ENCODE measurements at regions not wholly inside any gene's neighbourhood (a gene's known extent, or its start where the extent isn't known, plus 50 kb on each side); places are given as distances from the start of the nearest gene placed in this dataset.

DNA sequence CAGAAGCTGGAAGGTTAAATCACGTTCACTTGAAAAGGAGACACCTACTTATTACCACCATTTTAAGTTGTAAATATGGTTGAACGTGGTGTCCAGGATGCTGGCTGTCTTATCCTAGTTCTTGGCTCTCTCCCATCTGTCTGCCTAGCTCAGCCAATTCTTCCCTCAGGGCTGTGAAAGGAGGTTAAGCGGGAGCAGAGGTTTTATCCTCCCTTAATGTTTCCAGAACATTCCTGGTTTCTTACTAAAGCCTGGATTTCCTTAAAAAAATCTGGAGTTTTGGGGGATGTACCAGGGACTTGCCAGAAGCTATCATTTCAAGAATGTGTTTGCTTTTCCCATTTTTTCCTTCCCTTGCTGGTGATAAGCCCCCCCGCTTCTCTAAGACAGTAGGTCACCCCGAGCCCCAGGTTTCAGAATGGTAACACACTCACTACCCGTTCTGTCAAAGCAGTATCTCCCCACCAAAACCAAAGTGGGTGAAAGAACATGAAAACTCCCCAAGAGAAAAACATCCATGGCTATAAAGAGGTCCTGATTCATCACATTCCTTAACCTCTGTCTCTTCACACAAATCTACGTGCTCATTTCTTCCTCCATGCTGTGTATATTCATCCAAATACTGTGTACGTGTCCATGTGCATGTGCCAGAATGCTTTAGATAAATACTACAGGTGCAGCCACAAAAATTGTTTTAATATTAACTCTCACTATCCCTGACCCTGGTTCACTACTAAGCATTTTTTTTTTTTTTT, 114.7 kb downstream of the MAP3K21 start:
- H3K4me2 ChIP-seq (ENCODE audit: insufficient read depth, low read length), result no peak overlapping the region
- no peaks in the 10 kb centered on the region for H3K27me3 ChIP-seq (ENCODE audit: insufficient read depth, low read length, poor library complexity)
- H3K9me3 ChIP-seq (ENCODE audit: insufficient read depth, low read length, severe bottlenecking), result no peaks in the 10 kb centered on the region
- no peaks in the 10 kb centered on the region for H4K20me1 ChIP-seq (ENCODE audit: insufficient read depth, low read length)
- H3K36me3 ChIP-seq (ENCODE audit: insufficient read depth, low read length), result no peaks in the 10 kb centered on the region
- DNase-seq (no peak), ATAC-seq (ENCODE audit: insufficient read depth, low read depth) (no peak)
- no peak overlapping the region for H3K4me3 ChIP-seq (ENCODE audit: low read depth in 1 of 2, low read length in 2 of 2)
- H3K4me1 ChIP-seq (ENCODE audit: insufficient read depth, low read length), result no peaks in the 10 kb centered on the region
- H3K27ac ChIP-seq (ENCODE audit: low read length), result no peak overlapping the region
- no peak for TF ChIP-seq CTCF (IDR thresholded peaks at IDR 0.05; ENCODE audit: borderline replicate concordance, extremely low read depth, low read length, poor library complexity, severe bottlenecking)
- no peak for TF ChIP-seq EZH2 (IDR thresholded peaks at IDR 0.05; ENCODE audit: borderline replicate concordance, low read depth, low read length, severe bottlenecking)
- H2AFZ ChIP-seq (ENCODE audit: low read depth, low read length), result no peak overlapping the region
- no peaks in the 10 kb centered on the region for H3K79me2 ChIP-seq (ENCODE audit: insufficient read depth, low read length)
- no peak overlapping the region for H3K9ac ChIP-seq (ENCODE audit: low read depth, low read length)

- Histone ChIP-seq H3K9ac (ENCODE audit: low read depth, low read length) (no peak overlapping the region), H3K27ac (ENCODE audit: low read length) (no peak overlapping the region), H3K9me3 (ENCODE audit: insufficient read depth, low read length, severe bottlenecking) (no peaks in the 10 kb centered on the region), H4K20me1 (ENCODE audit: insufficient read depth, low read length) (no peaks in the 10 kb centered on the region), H3K4me2 (ENCODE audit: insufficient read depth, low read length) (no peak overlapping the region), H3K4me3 (ENCODE audit: low read depth in 1 of 2, low read length in 2 of 2) (no peak overlapping the region), H3K36me3 (ENCODE audit: insufficient read depth, low read length) (no peaks in the 10 kb centered on the region), H3K27me3 (ENCODE audit: insufficient read depth, low read length, poor library complexity) (no peaks in the 10 kb centered on the region), H3K4me1 (ENCODE audit: insufficient read depth, low read length) (no peaks in the 10 kb centered on the region), H3K79me2 (ENCODE audit: insufficient read depth, low read length) (no peaks in the 10 kb centered on the region), H2AFZ (ENCODE audit: low read depth, low read length) (no peak overlapping the region)
- TF ChIP-seq EZH2 (IDR thresholded peaks at IDR 0.05; ENCODE audit: borderline replicate concordance, low read depth, low read length, severe bottlenecking), result no peak
- no peak for TF ChIP-seq CTCF (IDR thresholded peaks at IDR 0.05; ENCODE audit: borderline replicate concordance, extremely low read depth, low read length, poor library complexity, severe bottlenecking)
- DNase-seq (no peak), ATAC-seq (ENCODE audit: insufficient read depth, low read depth) (no peak)
Observed at GRCh38 chr1:233443040-233443760, 115.7 kb downstream of the MAP3K21 start.

DNA sequence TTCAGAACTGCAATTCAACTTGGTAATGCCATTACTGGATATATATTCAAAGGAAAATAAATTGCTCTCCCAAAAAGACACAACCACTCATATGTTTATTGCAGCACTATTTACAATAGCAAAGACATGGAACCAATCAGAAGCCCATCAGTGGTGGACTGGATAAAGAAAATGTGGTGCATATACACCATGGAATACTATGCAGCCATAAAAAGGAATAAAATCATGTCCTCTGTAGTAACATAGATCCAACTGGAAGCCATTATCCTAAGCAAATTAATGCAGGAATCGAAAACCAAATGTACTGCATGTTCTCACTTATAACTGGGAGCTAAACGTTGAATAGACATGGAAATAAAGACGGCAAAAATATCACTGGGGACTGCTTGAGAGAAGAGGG, 117.0 kb downstream of the MAP3K21 start:
- Histone ChIP-seq H3K36me3 (ENCODE audit: insufficient read depth, low read length) (no peaks in the 10 kb centered on the region), H3K9me3 (ENCODE audit: insufficient read depth, low read length, severe bottlenecking) (no peaks in the 10 kb centered on the region), H4K20me1 (ENCODE audit: insufficient read depth, low read length) (no peaks in the 10 kb centered on the region), H3K27me3 (ENCODE audit: insufficient read depth, low read length, poor library complexity) (no peaks in the 10 kb centered on the region), H3K4me3 (ENCODE audit: low read depth in 1 of 2, low read length in 2 of 2) (no peak overlapping the region), H2AFZ (ENCODE audit: low read depth, low read length) (no peak overlapping the region), H3K79me2 (ENCODE audit: insufficient read depth, low read length) (no peaks in the 10 kb centered on the region), H3K9ac (ENCODE audit: low read depth, low read length) (no peak overlapping the region), H3K4me1 (ENCODE audit: insufficient read depth, low read length) (no peaks in the 10 kb centered on the region), H3K27ac (ENCODE audit: low read length) (no peak overlapping the region), H3K4me2 (ENCODE audit: insufficient read depth, low read length) (no peak overlapping the region)
- no peak for TF ChIP-seq EZH2 (IDR thresholded peaks at IDR 0.05; ENCODE audit: borderline replicate concordance, low read depth, low read length, severe bottlenecking)
- no peak for TF ChIP-seq CTCF (IDR thresholded peaks at IDR 0.05; ENCODE audit: borderline replicate concordance, extremely low read depth, low read length, poor library complexity, severe bottlenecking)
- ATAC-seq (ENCODE audit: insufficient read depth, low read depth), result no peak
- DNase-seq, result no peak
